Activated CD4-positive, alpha-beta T cell treated with anti-CD3 and anti-CD28 coated beads, Interleukin-10, Interleukin-2, amounts not matched to agents 100 ng/mL and 50 ng/mL, durations not matched to agents 16 hours and 8 hours (primary cell): ENCODE measurements at regions not wholly inside any gene's neighbourhood (a gene's known extent, or its start where the extent isn't known, plus 50 kb on each side); places are given as distances from the start of the nearest gene placed in this dataset.
"Not testable (repeated sequence)": the region's sequence is repeated elsewhere in the genome, so short reads cannot be mapped to it uniquely, and the experiment has no call there.

ENCODE experiments used
- DNase-seq: peaks from one replicate; pipeline ENCODE4 v3.0.0-alpha.2; 2020

- no peak for DNase-seq
Observed at GRCh38 chr3:30452446-30452845, 154.0 kb upstream of the TGFBR2 start.

- no peak for DNase-seq
Observed at GRCh38 chr3:30453360-30454039, 152.9 kb upstream of the TGFBR2 start.

- DNase-seq, result no peak
Observed at GRCh38 chr3:30454636-30455035, 151.8 kb upstream of the TGFBR2 start.

- not testable (repeated sequence) for DNase-seq
Observed at GRCh38 chr3:30455112-30455511, 151.3 kb upstream of the TGFBR2 start.

GRCh38 chr3:30455840-30456239, 150.6 kb upstream of the TGFBR2 start:
- no peak for DNase-seq

GRCh38 chr3:30456264-30456663, 150.1 kb upstream of the TGFBR2 start:
- no peak for DNase-seq

- no peak for DNase-seq
Observed at GRCh38 chr3:30457081-30457480, 149.3 kb upstream of the TGFBR2 start.

GRCh38 chr3:30457726-30458125, 148.7 kb upstream of the TGFBR2 start:
- no peak for DNase-seq

GRCh38 chr3:30458376-30459171, 147.8 kb upstream of the TGFBR2 start:
- no peak for DNase-seq

- DNase-seq, result no peak
Observed at GRCh38 chr3:30461311-30461710, 145.1 kb upstream of the TGFBR2 start.

GRCh38 chr3:30462721-30463470, 143.5 kb upstream of the TGFBR2 start:
- no peak for DNase-seq

GRCh38 chr3:30464381-30464780, 142.0 kb upstream of the TGFBR2 start:
- no peak for DNase-seq

- DNase-seq, result no peak
Observed at GRCh38 chr3:30465454-30465853, 140.9 kb upstream of the TGFBR2 start.

GRCh38 chr3:30467596-30468238, 138.7 kb upstream of the TGFBR2 start:
- DNase-seq, result no peak

- no peak for DNase-seq
Observed at GRCh38 chr3:30469133-30469532, 137.3 kb upstream of the TGFBR2 start.

- no peak for DNase-seq
Observed at GRCh38 chr3:30470496-30470895, 135.9 kb upstream of the TGFBR2 start.

- DNase-seq, result no peak
Observed at GRCh38 chr3:30471066-30471465, 135.3 kb upstream of the TGFBR2 start.

- DNase-seq, result no peak
Observed at GRCh38 chr3:30471796-30472489, 134.5 kb upstream of the TGFBR2 start.

GRCh38 chr3:30473374-30474051, 132.9 kb upstream of the TGFBR2 start:
- no peak for DNase-seq

- no peak for DNase-seq
Observed at GRCh38 chr3:30474371-30474770, 132.0 kb upstream of the TGFBR2 start.

GRCh38 chr3:30475038-30475808, 131.2 kb upstream of the TGFBR2 start:
- peak; percentile 27 for DNase-seq
